RWPE2 (cell line): ENCODE measurements at regions not wholly inside any gene's neighbourhood (a gene's known extent, or its start where the extent isn't known, plus 50 kb on each side); places are given as distances from the start of the nearest gene placed in this dataset.

ENCODE experiments used
- ATAC-seq: fragments of 200-7000 bp; cut with Tn5 transposase; 3 replicates; pipeline ENCODE4 v1.9.1; 2021; ENCODE audit warnings: low read depth
- DNase-seq: peaks from one replicate; pipeline ENCODE4 v3.0.0-alpha.2; 2020; ENCODE audit warnings: low spot score
- H3K27ac ChIP-seq: fragments of 450-650 bp; 2 replicates; pipeline ENCODE4 v1.5.1; 2017; ENCODE audit warnings: mild to moderate bottlenecking; ENCODE audit not compliant: poor library complexity, severe bottlenecking
- H3K27me3 ChIP-seq: fragments of 250-450 bp; sonication (Bioruptor Pico); 2 replicates; pipeline ENCODE4 v1.5.1; 2021; ENCODE audit warnings: mild to moderate bottlenecking, moderate library complexity; ENCODE audit not compliant: insufficient read depth, poor library complexity, severe bottlenecking
- H3K36me3 ChIP-seq: fragments of 250-450 bp; sonication (Bioruptor Pico); 2 replicates; pipeline ENCODE4 v1.5.1; 2020; ENCODE audit warnings: low read depth, mild to moderate bottlenecking, moderate library complexity
- H3K4me1 ChIP-seq: fragments of 250-450 bp; sonication (Bioruptor Pico); 2 replicates; pipeline ENCODE4 v1.5.1; 2021; ENCODE audit warnings: mild to moderate bottlenecking, moderate library complexity; ENCODE audit not compliant: insufficient read depth, poor library complexity, severe bottlenecking
- H3K4me3 ChIP-seq: fragments of 250-450 bp; sonication (Bioruptor Pico); 2 replicates; pipeline ENCODE4 v1.5.1; 2021; ENCODE audit warnings: mild to moderate bottlenecking, moderate library complexity; ENCODE audit not compliant: severe bottlenecking
- H3K9me3 ChIP-seq: fragments of 250-450 bp; sonication (Bioruptor Pico); 2 replicates; pipeline ENCODE4 v1.5.1; 2021; ENCODE audit warnings: mild to moderate bottlenecking, moderate library complexity; ENCODE audit not compliant: severe bottlenecking
- CTCF ChIP-seq: fragments of 450-650 bp; IDR thresholded peaks from one replicate; pipeline ENCODE4 v1.5.1; 2017; ENCODE audit warnings: mild to moderate bottlenecking, moderate library complexity; ENCODE audit not compliant: poor library complexity, severe bottlenecking

DNA sequence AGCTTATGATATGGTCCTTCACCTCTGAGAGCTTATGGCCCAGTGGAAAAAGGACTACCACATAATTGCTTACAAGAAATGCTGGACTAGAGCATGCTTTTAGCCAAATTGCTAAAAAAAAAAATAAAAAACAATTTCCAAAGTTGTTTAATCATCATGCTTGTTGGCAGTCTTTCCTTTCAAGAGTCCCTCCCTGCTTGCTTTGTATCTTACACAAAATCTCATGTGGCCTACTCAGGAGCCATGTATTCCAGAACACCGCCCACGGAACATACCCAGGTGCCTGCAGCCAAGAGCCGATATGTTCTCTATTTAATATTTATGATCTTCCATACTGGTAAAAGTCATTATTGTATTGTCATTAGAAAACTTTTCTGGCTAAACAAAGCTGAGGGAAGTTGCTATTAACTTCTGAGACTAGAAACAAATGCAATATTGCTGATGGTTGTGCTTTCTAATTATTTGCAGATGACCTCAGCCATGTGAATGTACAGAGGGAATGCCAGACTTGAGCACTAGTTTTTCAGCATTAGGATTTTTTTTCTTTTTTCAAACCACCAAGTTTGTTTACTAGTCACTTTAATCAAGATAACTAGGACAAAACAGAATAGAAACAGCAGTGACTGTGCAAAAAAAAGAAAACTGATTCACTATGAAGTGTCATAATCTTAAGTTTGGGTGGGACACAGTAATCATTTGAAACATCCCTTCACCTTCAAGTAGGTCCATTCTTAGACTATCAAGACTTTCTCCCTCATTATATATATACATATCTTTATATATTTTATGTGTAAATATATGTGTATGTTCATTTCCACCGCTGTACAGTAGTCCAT, 129.3 kb upstream of the GORAB start:
- H3K4me1 ChIP-seq, result no peaks in the 10 kb centered on the region
- H3K4me3 ChIP-seq, result no peak overlapping the region
- no peaks in the 10 kb centered on the region for H3K27me3 ChIP-seq
- H3K27ac ChIP-seq, result no peak overlapping the region
- no peak for ATAC-seq
- TF ChIP-seq CTCF, result no peak
- no peak for DNase-seq
- no peaks in the 10 kb centered on the region for H3K36me3 ChIP-seq
- no peaks in the 10 kb centered on the region for H3K9me3 ChIP-seq

- Histone ChIP-seq H3K36me3 (no peaks in the 10 kb centered on the region), H3K27me3 (no peaks in the 10 kb centered on the region), H3K27ac (no peak overlapping the region), H3K4me3 (no peak overlapping the region), H3K4me1 (no peaks in the 10 kb centered on the region), H3K9me3 (no peaks in the 10 kb centered on the region)
- DNase-seq, result no peak
- ATAC-seq, result no peak
- no peak for TF ChIP-seq CTCF
Observed at GRCh38 chr1:170407138-170407537, 124.8 kb upstream of the GORAB start.

GRCh38 chr1:170407581-170407980, 124.4 kb upstream of the GORAB start:
- Histone ChIP-seq H3K9me3 (no peaks in the 10 kb centered on the region), H3K4me3 (no peak overlapping the region), H3K27me3 (no peaks in the 10 kb centered on the region), H3K36me3 (no peaks in the 10 kb centered on the region), H3K27ac (no peak overlapping the region), H3K4me1 (no peaks in the 10 kb centered on the region)
- TF ChIP-seq CTCF, result no peak
- ATAC-seq, result no peak
- DNase-seq, result no peak

- Histone ChIP-seq H3K9me3 (no peaks in the 10 kb centered on the region), H3K4me3 (no peak overlapping the region), H3K27me3 (no peaks in the 10 kb centered on the region), H3K36me3 (no peaks in the 10 kb centered on the region), H3K4me1 (no peaks in the 10 kb centered on the region), H3K27ac (no peak overlapping the region)
- no peak for TF ChIP-seq CTCF
- no peak for ATAC-seq
- no peak for DNase-seq
Observed at GRCh38 chr1:170410401-170411166, 121.4 kb upstream of the GORAB start.
